ENCODE measurements at regions not wholly inside any gene's neighbourhood (a gene's known extent, or its start where the extent isn't known, plus 50 kb on each side); places are given as distances from the start of the nearest gene placed in this dataset.

DNA sequence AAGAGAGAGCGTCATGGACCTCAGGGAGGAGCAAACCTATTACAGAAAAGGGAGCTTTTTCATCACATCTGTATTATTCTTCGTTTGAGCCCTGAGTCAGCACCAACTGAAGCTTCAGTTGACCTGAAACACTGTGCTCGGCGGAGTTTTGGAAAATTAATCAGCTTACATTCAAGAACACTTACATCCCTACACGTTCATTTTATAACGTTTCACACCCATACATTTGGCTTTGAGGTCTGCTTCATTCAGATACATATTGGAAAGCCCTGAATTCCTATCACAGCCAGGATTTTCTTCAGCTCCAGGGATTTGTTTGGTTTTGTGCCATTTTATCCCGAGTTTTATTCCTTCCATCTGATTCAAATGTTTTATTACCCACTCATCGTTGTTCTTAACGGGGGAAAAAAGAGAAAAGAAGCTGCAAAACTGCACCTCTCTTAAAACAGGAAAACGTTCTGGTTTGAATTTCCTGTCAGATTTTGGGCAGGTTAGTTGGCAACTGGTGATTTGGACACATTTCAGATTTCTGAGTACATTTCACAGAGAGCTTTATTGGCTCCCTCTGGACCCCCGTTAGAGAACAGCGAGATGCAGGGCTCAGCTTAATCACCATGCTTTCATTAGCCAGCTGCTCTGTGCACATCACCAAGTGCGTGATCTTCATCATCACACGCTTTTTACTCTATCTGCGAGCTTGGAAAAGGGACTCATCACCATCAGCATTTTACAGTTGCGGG is 88.8 kb downstream of the CDC42EP3 start:
- no peak overlapping the region for H3K4me3 ChIP-seq (ENCODE audit: low read length)
- DNase-seq (ENCODE audit: low read depth): no peak
- TF ChIP-seq, protein P1, sequence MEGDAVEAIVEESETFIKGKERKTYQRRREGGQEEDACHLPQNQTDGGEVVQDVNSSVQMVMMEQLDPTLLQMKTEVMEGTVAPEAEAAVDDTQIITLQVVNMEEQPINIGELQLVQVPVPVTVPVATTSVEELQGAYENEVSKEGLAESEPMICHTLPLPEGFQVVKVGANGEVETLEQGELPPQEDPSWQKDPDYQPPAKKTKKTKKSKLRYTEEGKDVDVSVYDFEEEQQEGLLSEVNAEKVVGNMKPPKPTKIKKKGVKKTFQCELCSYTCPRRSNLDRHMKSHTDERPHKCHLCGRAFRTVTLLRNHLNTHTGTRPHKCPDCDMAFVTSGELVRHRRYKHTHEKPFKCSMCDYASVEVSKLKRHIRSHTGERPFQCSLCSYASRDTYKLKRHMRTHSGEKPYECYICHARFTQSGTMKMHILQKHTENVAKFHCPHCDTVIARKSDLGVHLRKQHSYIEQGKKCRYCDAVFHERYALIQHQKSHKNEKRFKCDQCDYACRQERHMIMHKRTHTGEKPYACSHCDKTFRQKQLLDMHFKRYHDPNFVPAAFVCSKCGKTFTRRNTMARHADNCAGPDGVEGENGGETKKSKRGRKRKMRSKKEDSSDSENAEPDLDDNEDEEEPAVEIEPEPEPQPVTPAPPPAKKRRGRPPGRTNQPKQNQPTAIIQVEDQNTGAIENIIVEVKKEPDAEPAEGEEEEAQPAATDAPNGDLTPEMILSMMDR (IDR thresholded peaks at IDR 0.05; ENCODE audit: insufficient read depth, low read depth, low read length, missing control alignments): no peak

DNA sequence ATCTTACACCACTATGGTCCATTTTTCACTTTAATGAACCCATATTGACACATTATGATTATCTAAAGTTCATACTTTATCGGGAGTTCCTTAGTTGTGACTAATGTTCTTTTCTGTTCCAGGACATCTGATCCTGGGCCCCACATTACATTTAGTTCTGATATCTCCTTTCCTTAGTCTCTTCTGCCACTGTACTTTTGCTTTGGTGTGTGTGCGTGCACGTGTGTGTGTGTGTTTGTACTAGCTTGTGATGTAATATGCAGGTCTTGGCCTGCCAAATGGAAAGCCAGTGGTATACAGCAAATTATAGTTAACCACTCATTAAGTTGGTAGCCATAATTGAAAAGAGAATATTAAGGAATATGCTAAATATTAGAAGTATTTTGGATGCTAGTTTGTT is 88.0 kb downstream of the CDC42EP3 start:
- no peak overlapping the region for H3K4me3 ChIP-seq (ENCODE audit: low read length)
- TF ChIP-seq, protein P1 (IDR thresholded peaks at IDR 0.05; ENCODE audit: insufficient read depth, low read depth, low read length, missing control alignments): no peak
- peak; percentile 39 for DNase-seq (ENCODE audit: low read depth)

DNA sequence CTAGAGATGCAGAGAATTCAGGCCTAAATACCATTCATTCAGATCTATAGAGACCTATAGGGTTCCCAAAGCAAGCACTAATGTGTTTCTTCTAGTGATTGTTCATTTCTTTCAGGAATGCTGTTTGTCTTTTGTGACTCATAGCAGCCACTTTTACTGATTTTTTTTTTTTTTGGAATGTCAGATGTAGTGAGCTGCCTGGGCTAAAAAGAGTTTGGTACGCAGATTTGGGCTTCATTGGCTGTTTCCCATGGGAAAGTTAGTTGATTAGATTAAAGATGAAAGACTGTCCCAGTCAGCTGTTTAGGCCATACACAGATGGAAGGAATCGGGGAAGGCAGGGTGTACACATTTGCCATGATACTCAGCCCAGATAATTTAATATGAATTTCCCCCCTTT is 87.6 kb downstream of the CDC42EP3 start:
- no peak overlapping the region for H3K4me3 ChIP-seq (ENCODE audit: low read length)
- DNase-seq (ENCODE audit: low read depth): peak; percentile 49
- TF ChIP-seq, protein P1 (IDR thresholded peaks at IDR 0.05; ENCODE audit: insufficient read depth, low read depth, low read length, missing control alignments): no peak

DNA sequence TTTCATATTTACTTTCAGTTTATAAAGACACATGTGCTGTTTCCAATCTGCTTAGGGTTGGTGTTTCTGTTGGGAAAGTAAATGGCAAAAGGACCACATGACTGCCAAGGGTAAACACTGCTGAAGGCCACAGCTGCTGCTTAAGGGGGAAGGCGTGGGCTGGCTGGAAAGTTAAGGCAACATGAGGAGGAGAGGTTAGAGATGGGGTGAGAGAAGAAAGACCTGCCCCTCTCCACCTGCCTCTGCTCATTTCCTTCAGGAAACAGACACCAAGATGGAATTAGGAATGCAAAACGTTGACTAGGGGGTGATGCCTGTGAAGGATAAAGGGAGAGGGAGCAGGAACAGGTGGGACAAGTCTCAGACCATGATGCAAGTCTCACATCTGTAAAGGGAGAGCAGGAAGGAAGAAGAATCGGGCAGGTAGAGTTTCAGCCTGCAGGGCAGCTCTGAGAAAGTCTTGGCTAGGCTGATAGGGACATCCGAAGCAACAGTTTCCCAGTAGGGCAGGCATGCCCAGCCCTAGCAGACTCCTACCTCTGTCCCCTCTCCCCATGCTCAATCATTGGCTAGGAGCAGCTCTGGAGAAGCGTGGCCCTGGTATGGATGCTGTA is 86.0 kb downstream of the CDC42EP3 start:
- H3K4me3 ChIP-seq (ENCODE audit: low read length): no peak overlapping the region
- TF ChIP-seq, protein P1 (IDR thresholded peaks at IDR 0.05; ENCODE audit: insufficient read depth, low read depth, low read length, missing control alignments): no peak

DNA sequence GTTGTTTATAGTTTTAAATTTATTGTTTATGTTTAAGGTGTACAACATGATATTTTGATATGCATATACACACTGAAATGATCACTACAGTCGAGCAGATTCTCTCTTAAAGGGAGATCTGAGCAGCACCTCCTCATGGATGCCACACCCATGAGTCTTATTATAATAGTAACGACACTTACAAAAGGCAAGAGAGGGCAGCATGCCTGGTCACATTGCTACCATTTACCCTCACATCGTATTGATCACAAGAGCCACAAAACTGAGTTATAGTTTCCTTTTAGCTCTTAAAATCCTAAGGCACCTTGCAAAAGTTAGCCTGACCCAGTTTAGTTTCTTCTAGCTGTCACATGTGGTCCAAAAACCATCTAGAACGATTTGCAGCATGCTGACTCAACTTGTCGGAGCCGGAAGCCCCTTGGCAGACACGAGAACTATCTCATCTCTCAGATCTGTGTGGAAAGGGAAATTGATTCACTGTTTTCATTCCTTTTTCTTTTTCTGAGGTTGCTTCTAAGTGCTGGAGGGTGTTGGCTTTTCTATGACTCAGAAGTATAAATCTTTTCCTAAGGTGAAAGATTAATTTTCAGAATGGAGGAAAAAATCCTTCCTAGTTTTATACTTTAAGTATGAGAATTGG is 85.3 kb downstream of the CDC42EP3 start:
- TF ChIP-seq, protein P1 (IDR thresholded peaks at IDR 0.05; ENCODE audit: insufficient read depth, low read depth, low read length, missing control alignments): no peak
- peak; percentile 92 for DNase-seq (ENCODE audit: low read depth)
- H3K4me3 ChIP-seq (ENCODE audit: low read length): no peak overlapping the region

More for the DNA sequence above, 86.0 kb downstream of the CDC42EP3 start:
- DNase-seq (ENCODE audit: low read depth): peak; percentile 57

DNA sequence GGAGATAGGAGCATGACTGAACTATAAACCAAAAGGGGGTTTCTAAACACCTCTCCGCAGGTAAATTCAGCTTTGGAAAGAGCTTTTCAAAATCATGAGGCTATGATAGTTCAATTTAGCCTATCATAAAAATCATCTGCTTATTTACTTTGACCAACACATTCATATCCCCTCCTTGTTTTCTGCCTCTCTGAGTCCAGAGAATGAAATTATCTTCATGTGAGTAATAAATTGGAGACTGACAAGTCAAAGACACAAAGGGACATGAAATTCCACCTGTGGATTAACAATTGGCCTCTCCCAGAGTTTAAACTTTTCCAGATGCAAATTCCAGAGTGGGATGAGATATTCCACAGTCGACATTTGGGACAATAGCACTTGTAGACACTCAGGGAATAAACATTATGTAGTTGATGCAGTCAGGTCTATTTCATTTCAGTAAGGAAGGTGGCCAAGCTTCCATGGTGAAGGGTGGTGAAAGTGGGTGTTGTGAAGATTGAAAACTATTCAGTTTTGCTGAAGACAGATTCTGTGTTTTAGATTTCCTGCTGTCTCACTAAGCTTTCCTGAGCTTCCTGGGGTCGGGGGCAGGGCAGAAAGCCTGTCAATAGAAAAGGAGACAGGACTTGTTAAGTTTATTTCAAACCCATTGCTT is 84.7 kb downstream of the CDC42EP3 start:
- no peak for DNase-seq (ENCODE audit: low read depth)
- H3K4me3 ChIP-seq (ENCODE audit: low read length): no peak overlapping the region
- TF ChIP-seq, protein P1 (IDR thresholded peaks at IDR 0.05; ENCODE audit: insufficient read depth, low read depth, low read length, missing control alignments): no peak
